NCI-H2171 treated with DMSO at 0.1 percent for 48 hours (cell line): ENCODE measurements at regions not wholly inside any gene's neighbourhood (a gene's known extent, or its start where the extent isn't known, plus 50 kb on each side); places are given as distances from the start of the nearest gene placed in this dataset.
A peak's percentile ranks its signal among the peaks of the same experiment; 100 is the strongest.

ENCODE experiments used
- DNase-seq: peaks from one replicate; lab custom pipeline; 2025; lab: John Stamatoyannopoulos, UW

DNA sequence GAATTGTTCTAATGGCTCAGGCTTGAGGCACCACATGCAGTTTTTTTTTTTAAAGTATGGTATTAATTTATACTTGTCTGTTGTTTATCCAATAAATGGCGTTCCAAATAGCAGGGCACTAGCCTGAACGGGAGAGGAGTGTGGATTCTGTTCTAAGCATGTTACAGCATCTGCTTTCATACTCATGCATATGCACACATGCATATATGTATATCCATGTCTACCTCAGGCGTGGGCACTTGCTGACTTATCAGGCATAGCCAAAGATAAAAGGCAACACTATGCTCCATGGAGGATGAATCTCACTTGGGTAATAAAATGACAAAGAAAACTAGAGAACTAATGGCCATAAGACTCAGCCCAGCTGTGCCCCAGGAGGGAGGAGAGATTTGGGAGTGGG is 393.8 kb downstream of the GADD45G start:
- DNase-seq = no peak

GRCh38 chr9:89999176-89999533 is 394.3 kb downstream of the GADD45G start:
- no peak for DNase-seq

DNA sequence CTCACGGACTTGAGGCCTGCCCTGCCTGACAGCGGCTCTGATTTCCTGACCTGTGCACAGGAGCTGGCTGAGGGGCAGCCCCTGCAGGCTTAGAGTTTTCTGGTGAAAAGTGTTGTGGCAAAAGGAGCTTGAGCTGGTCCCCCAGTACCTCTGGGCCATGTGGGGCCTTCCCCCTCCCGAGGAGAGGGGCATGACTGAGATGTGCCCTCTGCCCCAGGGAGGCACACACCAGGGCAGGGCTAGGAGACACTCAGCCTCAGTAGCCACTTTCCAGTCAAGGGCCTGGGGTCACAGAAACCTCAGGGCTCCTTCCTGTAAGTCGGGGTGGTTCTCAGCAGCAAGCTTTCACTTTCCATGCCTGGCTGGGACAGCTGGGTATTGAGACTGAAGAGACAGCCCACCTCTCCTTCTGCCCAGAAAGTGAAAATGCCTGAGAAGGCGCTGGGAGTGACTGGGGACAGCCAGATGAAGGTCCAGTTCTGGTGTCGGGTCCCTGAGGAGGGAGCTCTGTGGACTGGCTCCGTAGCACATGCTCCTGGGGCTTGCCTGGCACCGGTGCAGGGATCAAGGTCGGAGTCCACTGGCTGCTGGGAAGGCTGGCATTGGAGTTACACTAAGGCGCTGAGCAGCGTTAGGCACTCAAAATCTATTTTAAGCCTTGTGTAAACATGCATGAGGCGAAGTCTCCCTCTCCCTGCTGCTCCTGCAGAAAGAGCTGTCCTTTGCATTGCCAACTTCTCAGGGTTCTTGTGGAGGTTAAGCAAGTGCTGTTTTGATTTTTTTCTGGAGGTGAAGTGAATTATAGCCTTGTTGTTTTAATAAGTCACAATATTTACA is 394.9 kb downstream of the GADD45G start:
- peak; percentile 73 for DNase-seq

DNA sequence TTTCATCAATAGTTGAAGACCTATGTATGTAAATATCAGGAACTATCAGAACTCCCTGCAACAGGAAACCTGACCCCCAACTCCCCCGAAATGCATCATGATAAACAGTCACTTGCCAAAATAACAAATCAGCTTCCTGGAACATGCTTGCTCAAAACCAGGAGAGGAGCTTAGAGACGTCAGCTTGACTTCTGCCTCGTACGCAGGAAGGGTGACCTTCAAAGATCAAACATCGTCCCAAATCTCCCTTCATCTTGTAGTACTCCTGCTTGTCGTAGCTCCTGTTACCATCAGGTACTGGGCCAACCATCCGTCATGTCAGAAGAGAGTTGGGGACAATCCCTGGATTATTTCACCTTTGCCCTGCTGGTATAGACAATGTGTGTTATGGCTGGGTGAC is 396.1 kb downstream of the GADD45G start:
- DNase-seq = no peak

DNA sequence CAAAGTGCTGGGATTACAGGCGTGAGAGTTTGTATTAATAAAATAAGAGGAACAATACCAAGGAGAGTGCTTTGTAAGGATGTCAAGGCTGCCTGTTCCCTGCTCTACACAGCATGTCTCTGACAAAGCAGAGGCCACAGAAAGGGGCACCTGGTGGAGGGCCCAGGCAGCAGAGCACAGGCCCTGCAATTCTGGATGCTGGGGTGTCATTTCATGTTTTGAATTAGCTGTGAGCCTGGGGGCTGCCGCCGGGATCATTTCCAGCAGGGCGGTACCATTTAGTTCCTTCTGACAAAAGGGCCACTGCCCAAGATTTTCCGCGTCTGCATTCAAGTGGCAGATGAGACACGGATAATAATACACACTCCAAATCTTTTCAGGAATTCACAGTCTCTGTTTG is 396.9 kb downstream of the GADD45G start:
- DNase-seq = no peak

DNA sequence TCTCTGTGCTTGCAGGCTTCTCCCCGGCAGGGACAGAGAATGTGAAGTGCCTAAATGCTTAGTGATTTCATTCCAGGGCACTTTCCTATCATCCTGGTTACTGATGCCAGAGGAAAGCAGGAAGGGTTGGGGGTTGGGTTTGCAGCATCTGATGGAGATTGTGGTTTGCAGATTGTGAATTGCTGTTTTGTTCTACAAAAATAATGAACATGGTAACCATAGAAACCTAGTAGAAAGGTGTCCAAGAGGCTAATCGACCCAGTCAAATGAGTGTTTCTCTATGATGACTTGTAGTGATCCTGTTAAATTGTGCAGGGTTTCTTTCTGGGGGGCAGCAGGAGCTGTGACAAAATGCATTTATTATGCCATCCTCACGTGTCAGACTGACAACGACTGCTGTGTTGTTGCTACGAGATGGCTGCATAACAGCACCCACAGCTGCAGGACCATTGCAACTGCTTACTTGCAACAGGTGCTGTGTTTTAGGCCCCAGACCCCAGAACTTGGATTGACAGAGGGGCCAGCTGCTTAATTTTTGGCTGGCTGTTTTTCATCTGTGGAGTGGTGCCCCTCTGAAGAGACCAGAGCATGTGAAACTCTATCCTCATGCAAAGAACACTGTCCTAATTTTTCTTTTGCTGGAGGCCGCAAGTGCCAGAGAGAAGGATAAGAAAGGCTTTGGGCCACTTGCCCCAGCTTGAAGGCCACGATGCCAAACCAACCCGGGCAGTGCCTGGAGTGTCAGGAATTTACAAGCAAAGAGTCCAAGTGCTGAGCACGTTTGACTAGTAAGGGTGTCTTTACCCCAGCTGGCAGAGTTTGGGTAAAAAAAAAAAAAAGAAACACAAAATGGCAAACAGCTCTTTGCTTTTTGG is 397.8 kb downstream of the GADD45G start:
- DNase-seq = no peak

- no peak for DNase-seq
These were observed 400.6 kb downstream of the GADD45G start for GRCh38 chr9:90005388-90005787.

GRCh38 chr9:90007516-90008440 is 403.0 kb downstream of the GADD45G start:
- DNase-seq = no peak

DNA sequence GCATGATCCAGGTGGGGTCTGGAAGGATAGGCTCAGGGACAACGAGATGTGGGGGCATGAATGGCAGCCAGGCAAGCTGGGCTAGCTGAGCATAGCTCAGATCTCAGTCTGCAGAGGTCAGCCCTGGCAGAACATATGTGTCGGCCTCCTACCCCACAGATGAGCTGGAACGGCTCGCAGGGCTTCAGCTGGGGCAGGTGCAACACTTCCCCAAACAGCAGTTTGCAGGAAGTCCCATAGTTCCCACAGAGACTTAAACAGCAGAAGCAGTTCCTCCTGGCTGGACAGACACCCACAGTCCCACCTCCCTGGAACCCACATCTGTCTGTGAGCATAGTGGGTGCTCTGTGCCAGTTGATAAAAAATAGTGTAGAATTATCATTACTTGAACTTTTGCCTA is 404.6 kb downstream of the GADD45G start:
- DNase-seq = no peak

- no peak for DNase-seq
These were observed 406.0 kb downstream of the GADD45G start for GRCh38 chr9:90010793-90011192.

GRCh38 chr9:90012949-90013348 is 408.1 kb downstream of the GADD45G start:
- DNase-seq = peak; percentile 34

- DNase-seq = no peak
These were observed 409.0 kb downstream of the GADD45G start for GRCh38 chr9:90013778-90014177.

DNA sequence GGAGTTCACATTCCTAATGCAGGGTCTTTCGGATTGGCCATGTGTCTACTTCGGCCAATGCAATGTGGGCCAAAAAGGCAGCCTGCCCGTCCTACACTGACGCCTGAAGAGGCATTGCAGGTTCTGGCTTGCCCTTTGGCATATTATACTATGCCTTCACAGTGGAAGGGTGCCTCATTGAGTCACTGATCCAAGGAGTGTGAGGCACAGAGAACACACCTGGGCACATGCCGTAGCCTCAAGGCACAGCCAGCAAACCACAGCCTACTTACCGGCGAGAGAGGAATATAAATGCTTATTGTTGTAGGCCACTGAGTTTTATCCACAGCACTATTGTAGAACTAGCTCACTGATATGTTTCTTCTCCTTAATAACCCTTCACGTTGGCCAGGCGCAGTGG is 409.6 kb downstream of the GADD45G start:
- DNase-seq = no peak

DNA sequence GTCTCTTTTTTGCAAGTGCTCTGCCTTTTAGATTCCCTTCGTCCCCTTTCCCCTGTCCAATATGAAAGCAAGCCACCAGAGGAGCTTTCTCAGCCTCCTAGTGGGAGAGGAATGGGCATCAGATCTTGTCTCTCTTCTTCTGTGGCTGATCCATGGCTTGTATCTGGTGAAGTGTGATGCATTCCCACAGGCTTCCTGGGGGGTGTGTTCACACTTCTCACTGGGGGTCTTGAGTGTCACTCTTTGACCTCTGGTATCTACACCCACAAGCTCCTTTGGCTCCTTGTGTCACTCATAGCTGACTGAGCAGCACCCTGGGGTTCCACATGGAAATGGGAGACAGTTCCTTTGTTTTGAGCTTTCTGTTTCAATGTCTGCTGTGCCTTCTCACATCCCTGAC is 411.5 kb downstream of the GADD45G start:
- DNase-seq = no peak

- no peak for DNase-seq
These were observed 412.9 kb downstream of the GADD45G start for GRCh38 chr9:90017679-90018078.

GRCh38 chr9:90018688-90019087 is 413.9 kb downstream of the GADD45G start:
- no peak for DNase-seq

DNA sequence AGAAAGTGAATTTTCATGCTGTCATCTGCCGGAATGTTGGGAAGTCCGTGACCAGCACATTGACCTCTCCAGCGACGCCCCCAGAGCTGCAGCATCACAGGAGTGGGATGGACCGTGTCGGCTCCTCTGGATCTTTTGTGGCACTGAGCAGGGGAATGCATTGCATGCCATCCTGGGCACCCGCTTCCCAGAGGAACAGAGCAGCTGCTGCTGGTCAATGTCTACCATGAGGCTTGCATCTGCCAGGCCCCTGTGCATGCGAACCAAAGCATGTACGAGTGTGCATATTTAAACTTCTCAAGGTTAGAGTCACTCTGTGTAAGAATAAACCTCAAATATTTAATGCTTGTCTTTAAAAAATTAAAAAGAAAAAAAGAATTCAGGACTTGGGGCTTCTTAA is 414.8 kb downstream of the GADD45G start:
- DNase-seq = no peak

- no peak for DNase-seq
These were observed 415.6 kb downstream of the GADD45G start for GRCh38 chr9:90020276-90020871.

DNA sequence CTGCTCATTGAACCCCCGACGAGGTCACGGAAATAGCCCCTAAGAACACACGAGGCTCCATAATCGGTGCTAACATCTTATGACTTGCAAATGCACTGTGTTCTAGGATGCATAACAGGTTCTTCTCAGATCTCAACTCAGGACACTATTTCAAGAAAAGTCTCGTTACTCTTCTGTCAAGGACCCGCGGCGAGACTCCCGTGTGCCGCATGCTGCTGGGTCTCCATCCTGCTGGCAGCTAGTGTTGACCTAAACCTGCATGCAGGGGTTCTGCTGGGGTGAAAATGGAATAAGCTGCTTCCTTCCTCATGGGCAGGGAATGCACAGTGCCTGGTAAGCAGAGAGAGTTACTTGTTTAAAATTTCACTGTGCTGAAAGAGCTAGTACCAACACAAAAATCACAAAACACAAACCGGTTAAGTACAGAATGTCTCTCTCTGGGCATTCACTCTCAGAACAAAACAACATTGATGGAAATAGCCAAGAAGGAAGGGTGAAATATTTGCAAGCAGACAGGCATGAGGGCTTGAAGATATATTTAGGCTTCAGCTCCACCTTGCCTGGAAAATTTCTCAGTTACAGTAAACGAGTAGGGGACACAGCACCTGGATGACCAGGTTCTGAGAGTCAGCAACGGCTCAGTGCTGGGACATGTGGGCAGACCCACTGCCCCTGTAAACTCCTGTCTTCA is 416.5 kb downstream of the GADD45G start:
- DNase-seq = no peak

DNA sequence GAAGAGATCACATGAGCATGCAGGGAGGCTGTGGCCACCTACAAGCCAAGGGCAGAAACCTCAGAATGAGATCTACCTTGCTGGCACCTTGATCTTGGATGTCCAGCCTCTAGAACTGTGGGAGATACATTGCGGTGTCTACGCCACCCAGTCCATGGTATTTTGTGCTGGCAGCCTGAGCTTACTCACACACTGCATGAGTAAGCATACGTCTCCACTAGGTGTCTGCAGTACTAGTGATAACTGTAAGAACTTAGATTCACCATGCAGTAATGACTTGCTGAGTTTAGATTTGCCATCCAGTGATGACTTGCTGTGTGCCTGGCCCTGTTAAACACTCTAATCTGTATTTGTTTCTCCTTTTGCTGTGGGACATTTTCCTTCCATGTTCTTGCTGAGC is 417.7 kb downstream of the GADD45G start:
- DNase-seq = no peak

GRCh38 chr9:90023861-90024260 is 419.0 kb downstream of the GADD45G start:
- DNase-seq = no peak
